GM12892 (cell line): ENCODE measurements at regions not wholly inside any gene's neighbourhood (a gene's known extent, or its start where the extent isn't known, plus 50 kb on each side); places are given as distances from the start of the nearest gene placed in this dataset.

Experiments used
- POLR2A ChIP-seq: IDR thresholded peaks from 2 replicates; pipeline ENCODE4 v1.6.1; 2011; ENCODE audit warnings: low read depth, low read length, control low read depth
- POLR2AphosphoS5 ChIP-seq: IDR thresholded peaks from 2 replicates; pipeline ENCODE4 v1.6.1; 2011; ENCODE audit warnings: low read depth, low read length, control low read depth

GRCh38 chr4:58636381-58636780, 1526.2 kb upstream of the IGFBP7 start:
- TF ChIP-seq POLR2AphosphoS5 (no peak), POLR2A (no peak)
